Calu3 (cell line): ENCODE measurements at regions not wholly inside any gene's neighbourhood (a gene's known extent, or its start where the extent isn't known, plus 50 kb on each side); places are given as distances from the start of the nearest gene placed in this dataset.

Source experiments
- BruUV-seq: library from RNA; stranded (reverse); fragments of 400-500 nt; replicated peaks from 2 replicates; lab custom pipeline; 2021; lab: Mats Ljungman, UMichigan
- CTCF ChIA-PET: fragments of 300-600 bp; sonication (Branson Sonifier 250); formaldehyde crosslinking; loops from one replicate; lab custom pipeline; 2022; ENCODE audit warnings: antibody characterized with exemption; lab: Charles Lee
- DNase-seq: peaks from one replicate; pipeline ENCODE4 v3.0.0; 2022
- H3K27ac Mint-ChIP-seq: one replicate; pipeline ENCODE4 v1.8.0; 2022; ENCODE audit warnings: mixed read lengths; ENCODE audit not compliant: unreplicated experiment
- H3K27me3 Mint-ChIP-seq: one replicate; pipeline ENCODE4 v1.8.0; 2022; ENCODE audit warnings: mixed read lengths; ENCODE audit not compliant: unreplicated experiment
- H3K36me3 Mint-ChIP-seq: one replicate; pipeline ENCODE4 v1.8.0; 2022; ENCODE audit warnings: mild to moderate bottlenecking, moderate library complexity, mixed read lengths; ENCODE audit not compliant: insufficient read depth, unreplicated experiment
- H3K4me1 Mint-ChIP-seq: one replicate; pipeline ENCODE4 v1.8.0; 2022; ENCODE audit warnings: mild to moderate bottlenecking, low read depth, mixed read lengths; ENCODE audit not compliant: unreplicated experiment
- H3K4me3 Mint-ChIP-seq: one replicate; pipeline ENCODE4 v1.8.0; 2022; ENCODE audit warnings: mild to moderate bottlenecking, low read depth, moderate library complexity, mixed read lengths; ENCODE audit not compliant: unreplicated experiment
- H3K9me3 Mint-ChIP-seq: one replicate; pipeline ENCODE4 v1.8.0; 2022; ENCODE audit warnings: low read depth, mixed read lengths; ENCODE audit not compliant: unreplicated experiment
- CTCF ChIP-seq: fragments of 200-600 bp; IDR thresholded peaks from one replicate; pipeline ENCODE4 v1.8.0; 2022; ENCODE audit warnings: antibody characterized with exemption; ENCODE audit not compliant: unreplicated experiment
- intact Hi-C: fragments of 100-400 bp; cut with micrococcal nuclease; formaldehyde crosslinking; loops from one replicate; pipeline ENCODE4 v1.10.0; 2022; ENCODE audit not compliant: unreplicated experiment

DNA sequence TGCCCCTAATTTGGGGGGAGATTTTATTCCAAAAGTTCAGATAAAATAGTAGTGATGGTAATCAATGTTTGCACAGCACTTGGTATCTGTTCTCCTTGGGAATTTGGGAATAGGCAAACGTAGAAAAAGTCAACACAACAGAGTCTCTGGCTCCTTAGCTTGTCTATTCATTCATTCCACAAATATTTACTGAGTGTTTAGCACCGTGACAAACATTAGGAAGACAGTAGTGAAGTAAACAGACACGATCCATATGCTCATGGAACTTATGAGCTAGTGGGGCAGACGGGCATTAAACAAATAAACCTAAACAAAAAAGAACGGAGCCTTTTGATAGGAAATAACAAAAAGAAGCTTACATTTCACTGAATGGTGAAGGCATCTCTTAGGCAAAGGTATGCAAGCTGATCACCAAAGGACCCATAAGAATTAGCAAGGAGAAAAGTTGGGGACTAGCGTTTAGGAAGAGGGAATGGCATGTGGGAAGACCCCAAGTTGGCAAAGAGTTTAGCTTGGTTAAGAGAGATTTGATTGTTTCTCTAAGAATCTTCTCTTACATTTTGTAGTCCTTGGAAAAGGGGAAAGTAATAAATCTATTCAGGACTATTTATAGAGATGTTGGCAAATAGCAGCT lies 243.9 kb upstream of the NPY start:
- H3K4me1 Mint-ChIP-seq: peaks cover 8% of the 10 kb centered on the region
- intact Hi-C loops: no loop called here

GRCh38 chr7:24042028-24042427 lies 242.0 kb upstream of the NPY start:
- H3K9me3 Mint-ChIP-seq: no peaks in the 10 kb centered on the region
- no peak overlapping the region for H3K4me3 Mint-ChIP-seq
- TF ChIP-seq CTCF: no peak
- H3K27me3 Mint-ChIP-seq: peaks cover 59% of the 10 kb centered on the region
- no peaks in the 10 kb centered on the region for H3K36me3 Mint-ChIP-seq
- intact Hi-C loops: no loop called here
- CTCF ChIA-PET: no interaction called here
- no peaks in the 10 kb centered on the region for H3K4me1 Mint-ChIP-seq
- DNase-seq: no peak
- BruUV-seq: no TSS peak
- no peak overlapping the region for H3K27ac Mint-ChIP-seq

More for the DNA sequence above, 243.9 kb upstream of the NPY start:
- Mint-ChIP-seq H3K9me3 (peaks cover 4% of the 10 kb centered on the region), H3K4me3 (no peak overlapping the region), H3K36me3 (no peaks in the 10 kb centered on the region), H3K27me3 (peaks cover 73% of the 10 kb centered on the region), H3K27ac (no peak overlapping the region)
- no TSS peak for BruUV-seq
- no peak for DNase-seq
- no peak for TF ChIP-seq CTCF
- CTCF ChIA-PET: no interaction called here

- no peak for TF ChIP-seq CTCF
- DNase-seq: no peak
- H3K27me3 Mint-ChIP-seq: peaks cover 66% of the 10 kb centered on the region
- peaks cover 20% of the 10 kb centered on the region for H3K4me1 Mint-ChIP-seq
- no peaks in the 10 kb centered on the region for H3K36me3 Mint-ChIP-seq
- no TSS peak for BruUV-seq
- CTCF ChIA-PET: interaction anchor here (0.7 to 1.4 kb wide), 2 partner anchors 8 to 464 kb away, joined by 4 read pairs; no protein-coding TSS in a partner anchor
- no peak overlapping the region for H3K4me3 Mint-ChIP-seq
- intact Hi-C loops: no loop called here
- H3K27ac Mint-ChIP-seq: no peak overlapping the region
- H3K9me3 Mint-ChIP-seq: no peaks in the 10 kb centered on the region
These were observed 234.7 kb upstream of the NPY start for GRCh38 chr7:24049296-24049695.

GRCh38 chr7:24050991-24051560 lies 232.9 kb upstream of the NPY start:
- no peak for TF ChIP-seq CTCF
- Mint-ChIP-seq H3K4me1 (peaks cover 30% of the 10 kb centered on the region), H3K36me3 (no peaks in the 10 kb centered on the region), H3K27ac (no peak overlapping the region), H3K4me3 (no peak overlapping the region), H3K9me3 (no peaks in the 10 kb centered on the region), H3K27me3 (peaks cover 76% of the 10 kb centered on the region)
- intact Hi-C loops: no loop called here
- no peak for DNase-seq
- no TSS peak for BruUV-seq
- CTCF ChIA-PET: no interaction called here
